HG03196 (cell line): ENCODE measurements at regions not wholly inside any gene's neighbourhood (a gene's known extent, or its start where the extent isn't known, plus 50 kb on each side); places are given as distances from the start of the nearest gene placed in this dataset.
"Not testable (repeated sequence)": the region's sequence is repeated elsewhere in the genome, so short reads cannot be mapped to it uniquely, and the experiment has no call there.

Source experiments
- ATAC-seq: cut with Tn5 transposase; IDR thresholded peaks from one replicate; pipeline ENCODE4 v1.9.1; 2021; ENCODE audit not compliant: unreplicated experiment

- ATAC-seq: no peak
These were observed 368.3 kb upstream of the OLFM3 start for GRCh38 chr1:102365071-102365470.

GRCh38 chr1:102336602-102337001, 339.9 kb upstream of the OLFM3 start:
- no peak for ATAC-seq

- no peak for ATAC-seq
These were observed 321.5 kb upstream of the OLFM3 start for GRCh38 chr1:102318104-102318806.

- no peak for ATAC-seq
These were observed 318.4 kb upstream of the OLFM3 start for GRCh38 chr1:102315096-102315495.

GRCh38 chr1:102296116-102296515, 299.4 kb upstream of the OLFM3 start:
- ATAC-seq: no peak

- no peak for ATAC-seq
These were observed 286.2 kb upstream of the OLFM3 start for GRCh38 chr1:102282955-102283354.

GRCh38 chr1:102262994-102263393, 266.3 kb upstream of the OLFM3 start:
- no peak for ATAC-seq

- ATAC-seq: no peak
These were observed 256.2 kb upstream of the OLFM3 start for GRCh38 chr1:102252731-102253505.

GRCh38 chr1:102241431-102242338, 245.0 kb upstream of the OLFM3 start:
- peak; percentile 60 for ATAC-seq

GRCh38 chr1:102239247-102239646, 242.5 kb upstream of the OLFM3 start:
- ATAC-seq: no peak

- ATAC-seq: no peak
These were observed 238.1 kb upstream of the OLFM3 start for GRCh38 chr1:102234753-102235359.

- peak; percentile 55 for ATAC-seq
These were observed 222.7 kb upstream of the OLFM3 start for GRCh38 chr1:102219463-102219862.

GRCh38 chr1:102210891-102211290, 214.2 kb upstream of the OLFM3 start:
- ATAC-seq: not testable (repeated sequence)

- ATAC-seq: no peak
These were observed 195.0 kb upstream of the OLFM3 start for GRCh38 chr1:102191723-102192122.

GRCh38 chr1:102190429-102190828, 193.7 kb upstream of the OLFM3 start:
- no peak for ATAC-seq

- ATAC-seq: no peak
These were observed 189.8 kb upstream of the OLFM3 start for GRCh38 chr1:102186536-102186935.

- ATAC-seq: no peak
These were observed 188.5 kb upstream of the OLFM3 start for GRCh38 chr1:102185260-102185659.

- no peak for ATAC-seq
These were observed 187.8 kb upstream of the OLFM3 start for GRCh38 chr1:102184477-102184876.

- no peak for ATAC-seq
These were observed 187.0 kb upstream of the OLFM3 start for GRCh38 chr1:102183711-102184110.

- ATAC-seq: no peak
These were observed 186.0 kb upstream of the OLFM3 start for GRCh38 chr1:102182603-102183260.
